MG63 (cell line): ENCODE measurements at regions not wholly inside any gene's neighbourhood (a gene's known extent, or its start where the extent isn't known, plus 50 kb on each side); places are given as distances from the start of the nearest gene placed in this dataset.

ENCODE experiments used
- DNase-seq: peaks from one replicate; pipeline ENCODE4 v3.0.0-alpha.2; 2020
- H3K27me3 ChIP-seq: fragments of 250-450 bp; sonication (Bioruptor Pico); 2 replicates; pipeline ENCODE4 v1.5.1; 2020; ENCODE audit warnings: mild to moderate bottlenecking, moderate library complexity
- H3K36me3 ChIP-seq: fragments of 250-450 bp; sonication (Bioruptor Pico); 2 replicates; pipeline ENCODE4 v1.5.1; 2020; ENCODE audit warnings: mild to moderate bottlenecking, moderate library complexity
- H3K4me3 ChIP-seq: fragments of 250-450 bp; sonication (Bioruptor Pico); 2 replicates; pipeline ENCODE4 v1.5.1; 2020; ENCODE audit warnings: mild to moderate bottlenecking, moderate library complexity
- H3K9me3 ChIP-seq: fragments of 250-450 bp; sonication (Bioruptor Pico); 2 replicates; pipeline ENCODE4 v1.5.1; 2020; ENCODE audit warnings: mild to moderate bottlenecking, moderate library complexity

DNA sequence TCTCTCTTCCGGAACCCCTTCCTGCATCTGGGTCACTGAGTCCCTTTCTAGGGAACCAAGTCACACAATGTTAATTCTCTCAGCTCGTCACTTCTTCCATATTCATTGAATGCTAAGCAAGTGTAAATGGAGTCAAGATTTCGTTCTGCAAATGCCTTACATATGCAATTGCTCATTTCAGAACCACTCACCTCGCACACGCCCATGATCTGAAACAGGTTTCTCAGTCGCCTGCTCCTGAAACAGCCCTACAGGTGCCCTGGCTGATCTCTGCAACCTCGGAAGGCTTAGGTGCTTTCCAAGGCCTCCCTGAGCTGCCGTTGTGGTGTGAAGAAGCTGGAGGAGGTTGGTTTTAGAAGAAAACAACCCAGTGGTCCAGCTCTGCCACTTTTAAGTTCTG lies 100.8 kb upstream of the MSX1 start:
- no peaks in the 10 kb centered on the region for H3K27me3 ChIP-seq
- no peak overlapping the region for H3K4me3 ChIP-seq
- DNase-seq, result no peak
- no peaks in the 10 kb centered on the region for H3K36me3 ChIP-seq
- no peaks in the 10 kb centered on the region for H3K9me3 ChIP-seq

DNA sequence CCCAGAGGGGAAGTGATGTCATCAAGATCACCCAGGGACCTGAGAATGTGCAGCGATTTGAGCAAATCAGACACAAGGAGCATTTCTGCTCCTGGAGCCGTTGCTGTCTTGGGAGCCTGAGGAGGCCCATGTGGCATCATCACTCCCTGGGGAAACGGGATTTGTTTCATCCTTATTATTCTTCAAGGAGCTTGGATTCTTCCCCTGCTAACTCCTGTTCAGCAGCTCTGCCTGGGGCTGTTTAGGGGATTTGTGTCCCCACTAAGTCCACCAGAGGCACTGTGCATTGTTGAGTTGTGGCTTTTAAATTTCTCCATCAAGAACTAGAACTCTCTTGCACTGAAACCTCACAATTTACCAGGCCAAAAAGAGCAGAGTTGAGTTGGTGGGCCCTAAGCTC lies 104.2 kb upstream of the MSX1 start:
- DNase-seq, result no peak
- Histone ChIP-seq H3K36me3 (no peaks in the 10 kb centered on the region), H3K27me3 (no peaks in the 10 kb centered on the region), H3K9me3 (no peaks in the 10 kb centered on the region), H3K4me3 (no peak overlapping the region)

DNA sequence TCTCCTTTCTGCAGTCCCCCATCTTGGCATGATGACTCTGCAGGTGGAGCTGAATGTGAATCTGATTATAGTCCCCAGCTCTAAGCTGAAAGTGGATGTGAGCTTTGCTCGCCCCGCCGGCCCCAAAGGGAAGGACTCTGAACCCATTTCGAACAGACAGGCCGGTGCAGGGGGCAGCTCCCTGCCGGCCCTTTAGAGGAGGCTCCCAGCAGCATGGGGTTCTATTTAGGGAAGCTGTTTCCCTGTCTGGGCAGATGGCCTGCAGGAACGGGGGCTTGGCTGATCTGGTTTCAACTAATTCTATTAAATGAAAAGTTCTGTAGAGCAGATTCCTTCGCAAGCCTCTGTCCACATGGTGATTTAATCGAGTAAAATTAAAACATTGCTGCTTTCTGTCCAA lies 104.8 kb upstream of the MSX1 start:
- no peak overlapping the region for H3K4me3 ChIP-seq
- no peaks in the 10 kb centered on the region for H3K9me3 ChIP-seq
- no peaks in the 10 kb centered on the region for H3K27me3 ChIP-seq
- no peak for DNase-seq
- H3K36me3 ChIP-seq, result no peaks in the 10 kb centered on the region

DNA sequence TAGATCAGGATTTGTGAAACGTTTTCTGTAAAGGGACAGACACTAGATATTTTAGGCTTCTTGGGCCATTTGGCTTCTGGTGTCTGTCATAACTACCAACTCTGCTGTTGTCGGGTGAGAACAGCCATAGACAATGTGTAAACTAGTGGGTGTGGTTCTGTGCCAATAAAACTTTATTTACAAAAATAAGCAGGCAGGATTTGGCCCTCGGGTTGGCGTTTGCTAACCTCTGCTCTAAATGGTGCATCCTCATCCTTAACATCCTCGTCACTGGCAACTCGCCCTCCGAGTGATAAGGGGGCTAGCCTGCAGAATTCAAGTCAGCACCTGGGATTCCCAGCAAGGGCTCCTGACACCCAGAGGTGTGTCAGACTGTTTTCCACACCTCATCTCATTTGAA lies 105.8 kb upstream of the MSX1 start:
- Histone ChIP-seq H3K9me3 (no peaks in the 10 kb centered on the region), H3K36me3 (no peaks in the 10 kb centered on the region), H3K27me3 (no peaks in the 10 kb centered on the region), H3K4me3 (no peak overlapping the region)
- no peak for DNase-seq

DNA sequence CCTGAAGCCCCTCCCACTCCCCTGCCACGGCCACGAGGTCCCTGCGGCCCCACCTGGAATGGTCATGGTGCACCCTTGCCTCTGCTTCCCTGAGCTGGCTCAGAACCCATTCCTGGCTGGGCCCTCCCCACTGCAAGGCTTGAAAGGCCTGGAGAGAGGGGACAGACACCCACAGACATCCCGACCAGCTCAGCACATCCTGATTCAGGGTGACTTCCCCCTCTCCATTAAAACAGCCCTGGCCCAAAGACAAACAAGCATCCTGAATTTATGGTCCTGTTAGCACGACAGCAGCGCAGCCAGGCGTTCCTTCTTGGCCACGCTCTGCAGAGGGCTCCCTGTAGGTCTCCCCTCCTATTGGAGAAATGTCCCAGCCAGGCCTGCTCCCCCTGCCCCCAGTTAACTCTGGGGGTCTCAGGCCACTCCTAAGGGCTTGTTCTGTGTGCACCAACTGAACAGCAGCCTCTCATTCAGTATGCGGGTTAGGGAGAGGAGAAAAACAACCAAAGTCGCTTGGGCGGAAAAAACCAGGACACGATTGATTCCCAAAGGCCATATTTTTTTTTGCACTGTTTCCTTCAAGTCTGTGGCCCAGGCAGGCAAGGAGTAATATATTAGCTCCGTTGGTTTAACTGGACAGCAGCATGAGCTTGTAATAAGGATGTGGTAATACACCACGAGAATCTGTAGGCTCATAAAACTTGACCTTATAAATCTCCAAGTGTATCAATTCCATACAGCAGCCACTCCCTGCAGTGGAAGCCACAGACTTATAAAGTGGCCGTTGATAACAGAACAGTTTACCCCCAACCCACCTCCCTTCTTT lies 106.7 kb upstream of the MSX1 start:
- Histone ChIP-seq H3K36me3 (no peaks in the 10 kb centered on the region), H3K27me3 (no peaks in the 10 kb centered on the region), H3K9me3 (no peaks in the 10 kb centered on the region), H3K4me3 (no peak overlapping the region)
- DNase-seq, result no peak

DNA sequence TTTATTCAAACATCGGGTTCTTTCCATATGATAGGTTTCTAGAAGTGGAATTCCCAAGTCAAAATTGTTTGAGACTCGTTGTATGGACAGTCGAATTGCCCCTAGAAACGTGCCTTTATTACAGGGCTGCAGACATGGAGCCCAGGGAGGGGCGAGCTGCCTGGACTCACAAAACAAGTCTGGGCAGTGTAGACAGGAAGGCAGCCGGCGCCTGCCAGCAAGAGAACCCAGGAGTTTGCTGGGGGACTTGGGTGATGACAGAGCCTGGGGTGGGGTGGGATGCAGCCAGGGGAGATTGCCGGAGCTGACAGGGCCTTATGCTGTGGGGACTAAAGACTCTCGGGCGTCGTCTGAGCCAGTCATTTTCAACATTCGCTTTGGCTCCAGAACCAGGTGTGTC lies 107.4 kb upstream of the MSX1 start:
- H3K36me3 ChIP-seq, result no peaks in the 10 kb centered on the region
- H3K9me3 ChIP-seq, result no peaks in the 10 kb centered on the region
- H3K27me3 ChIP-seq, result no peaks in the 10 kb centered on the region
- no peak for DNase-seq
- H3K4me3 ChIP-seq, result no peak overlapping the region

DNA sequence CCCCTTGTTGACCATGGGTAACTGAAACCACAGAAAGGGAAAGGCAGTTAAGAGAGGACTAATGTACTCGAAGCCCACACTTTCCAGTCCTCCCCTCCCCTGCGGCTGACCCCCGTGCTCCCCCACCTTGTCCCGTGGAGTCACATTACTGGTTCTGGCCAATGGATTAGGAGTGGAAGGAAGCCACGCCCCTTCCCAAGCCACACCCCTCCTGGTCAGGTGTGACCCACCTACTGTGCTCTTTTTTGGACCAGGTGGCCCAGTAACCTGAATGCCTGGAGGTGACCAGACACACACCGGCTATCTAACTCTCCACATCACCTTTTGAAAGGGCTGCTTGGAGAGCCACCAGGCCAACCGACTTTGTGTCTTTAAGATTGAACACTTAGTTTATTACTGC lies 109.3 kb upstream of the MSX1 start:
- Histone ChIP-seq H3K4me3 (no peak overlapping the region), H3K27me3 (no peaks in the 10 kb centered on the region), H3K36me3 (no peaks in the 10 kb centered on the region), H3K9me3 (no peaks in the 10 kb centered on the region; the same call in 1 of the 2 replicates)
- DNase-seq, result no peak

DNA sequence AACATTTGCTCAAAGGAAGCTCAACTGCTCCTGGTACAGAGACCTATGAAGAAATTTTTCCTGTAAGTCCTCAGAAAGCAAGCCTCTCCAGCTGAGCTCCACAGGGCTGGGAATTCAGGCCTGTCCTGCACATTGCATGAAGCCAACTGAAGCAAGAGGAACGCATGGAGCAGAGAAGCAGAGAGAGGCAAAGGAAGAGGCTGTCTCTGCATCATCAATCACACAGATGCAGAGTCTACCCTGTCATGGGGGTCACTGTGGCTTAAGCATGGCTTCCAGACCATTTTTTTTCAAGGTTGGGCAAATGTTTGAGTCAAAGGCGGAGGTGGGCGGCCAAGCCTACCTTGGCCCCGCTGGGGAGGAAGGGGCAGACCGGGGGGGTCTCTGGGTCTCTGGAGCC lies 110.3 kb upstream of the MSX1 start:
- H3K27me3 ChIP-seq, result no peaks in the 10 kb centered on the region
- H3K36me3 ChIP-seq, result no peaks in the 10 kb centered on the region
- no peaks in the 10 kb centered on the region; the same call in 1 of the 2 replicates for H3K9me3 ChIP-seq
- no peak for DNase-seq
- no peak overlapping the region for H3K4me3 ChIP-seq

DNA sequence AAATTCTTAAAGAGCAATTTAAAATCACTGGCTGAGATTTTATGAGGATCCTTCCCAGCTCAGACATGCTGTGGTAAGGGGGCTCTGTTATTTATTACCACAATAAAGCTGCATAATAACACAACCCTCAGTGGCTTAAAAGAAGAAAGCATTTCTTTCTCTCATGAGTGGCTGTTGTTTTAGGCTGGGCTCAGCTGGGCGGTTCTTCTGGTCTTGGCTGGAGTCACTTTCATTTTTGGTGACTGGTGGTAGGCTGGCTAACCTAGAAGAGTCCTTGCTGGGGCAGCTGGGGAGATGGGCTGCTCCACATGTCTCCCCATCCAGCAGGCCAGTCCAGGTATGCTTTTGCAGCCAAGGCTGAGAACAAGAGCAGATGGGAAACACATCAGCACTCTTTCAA lies 113.0 kb upstream of the MSX1 start:
- no peak for DNase-seq
- no peak overlapping the region for H3K4me3 ChIP-seq
- H3K27me3 ChIP-seq, result no peaks in the 10 kb centered on the region
- H3K9me3 ChIP-seq, result no peaks in the 10 kb centered on the region; the same call in 1 of the 2 replicates
- no peaks in the 10 kb centered on the region for H3K36me3 ChIP-seq

DNA sequence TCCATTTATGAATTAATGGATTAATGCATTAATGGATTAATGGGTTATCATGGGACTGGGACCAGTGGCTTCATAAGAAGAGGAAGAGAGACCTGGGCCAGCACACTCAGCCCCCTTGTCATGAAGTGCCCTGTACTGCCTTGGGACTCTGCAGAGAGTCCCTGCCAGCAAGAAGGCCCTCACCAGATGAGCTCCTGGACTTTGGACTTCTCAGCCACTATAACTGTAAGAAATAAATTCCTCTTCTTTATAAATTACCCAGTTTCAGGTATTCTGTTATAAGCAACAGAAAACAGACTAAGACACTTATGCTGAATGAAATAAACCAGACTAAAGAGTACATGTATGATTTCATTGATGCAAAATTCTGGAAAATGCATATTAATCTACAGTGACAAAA lies 119.4 kb upstream of the MSX1 start:
- Histone ChIP-seq H3K27me3 (no peaks in the 10 kb centered on the region), H3K9me3 (no peaks in the 10 kb centered on the region), H3K4me3 (no peak overlapping the region), H3K36me3 (no peaks in the 10 kb centered on the region)
- DNase-seq, result no peak

DNA sequence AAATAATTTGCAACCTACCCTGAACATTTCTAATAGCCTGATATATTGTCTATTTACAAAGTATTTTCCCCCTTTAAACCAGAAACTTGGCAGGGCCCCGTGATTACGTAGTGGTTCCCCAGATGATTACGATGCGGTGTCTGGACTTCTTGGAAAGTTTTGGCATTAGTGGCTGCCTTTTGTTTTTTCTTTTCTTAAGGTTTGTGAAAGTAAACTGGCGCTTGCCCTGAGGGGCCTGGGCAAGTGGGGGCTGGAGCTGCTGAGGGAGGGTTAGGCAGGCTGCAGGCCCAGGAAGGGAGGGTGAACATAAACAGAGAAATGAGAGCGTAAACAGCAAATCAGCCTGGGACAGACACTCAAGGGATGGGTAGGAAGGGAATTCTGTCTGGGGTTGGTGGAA lies 123.6 kb upstream of the MSX1 start:
- DNase-seq, result peak; percentile 9
- H3K27me3 ChIP-seq, result no peaks in the 10 kb centered on the region
- no peaks in the 10 kb centered on the region for H3K36me3 ChIP-seq
- H3K4me3 ChIP-seq, result no peak overlapping the region
- no peaks in the 10 kb centered on the region for H3K9me3 ChIP-seq

DNA sequence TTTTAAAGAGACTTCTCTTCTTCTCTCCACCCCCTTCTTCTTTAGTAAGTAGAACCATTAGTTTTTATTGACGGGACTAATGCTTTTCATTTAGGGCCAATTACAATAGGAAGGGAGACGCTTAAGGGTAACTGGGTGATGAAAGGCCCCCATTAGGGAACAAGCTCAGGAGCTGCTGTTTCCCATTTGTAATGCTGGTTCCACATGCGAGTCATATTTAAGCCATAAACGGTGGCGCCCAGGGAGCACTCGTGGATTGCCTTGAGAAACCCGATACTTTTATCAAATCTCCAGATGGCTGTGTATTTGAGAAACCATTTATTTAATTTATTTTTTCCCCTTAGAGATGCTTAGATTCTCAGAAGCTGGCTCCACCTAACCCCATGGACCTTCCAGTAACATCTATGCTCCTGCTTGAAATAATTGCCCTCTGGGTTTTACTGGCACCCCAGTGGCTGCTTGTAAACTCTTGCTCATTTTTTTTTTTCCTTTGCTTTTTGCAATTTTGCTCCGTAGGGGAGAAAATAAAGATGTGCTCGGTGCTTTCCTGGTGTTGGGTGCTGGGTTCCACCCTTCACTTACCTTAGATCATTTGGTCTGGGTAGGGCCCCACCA lies 124.2 kb upstream of the MSX1 start:
- Histone ChIP-seq H3K27me3 (no peaks in the 10 kb centered on the region), H3K36me3 (no peaks in the 10 kb centered on the region), H3K9me3 (no peaks in the 10 kb centered on the region), H3K4me3 (no peak overlapping the region)
- DNase-seq, result no peak

DNA sequence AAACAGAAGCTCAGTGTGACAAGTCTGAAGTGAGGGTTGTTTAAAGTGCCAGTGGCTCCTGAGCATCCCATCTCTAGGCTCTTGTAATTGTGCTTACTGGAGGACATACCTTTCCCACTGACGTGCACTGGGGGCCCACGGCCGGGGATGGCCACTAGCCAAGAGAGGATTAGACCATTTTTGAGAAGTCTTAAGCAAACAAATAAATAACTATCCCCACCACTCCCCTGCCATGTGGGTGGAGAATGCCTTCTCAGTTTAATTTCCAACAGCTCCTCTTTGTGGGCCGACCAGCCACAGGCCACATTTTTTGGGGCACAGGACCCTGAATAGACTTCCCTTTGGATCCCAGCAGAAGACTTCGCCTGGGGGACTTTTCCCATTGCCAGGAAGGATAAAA lies 125.0 kb upstream of the MSX1 start:
- Histone ChIP-seq H3K4me3 (no peak overlapping the region), H3K27me3 (no peaks in the 10 kb centered on the region), H3K36me3 (no peaks in the 10 kb centered on the region), H3K9me3 (no peaks in the 10 kb centered on the region)
- no peak for DNase-seq

DNA sequence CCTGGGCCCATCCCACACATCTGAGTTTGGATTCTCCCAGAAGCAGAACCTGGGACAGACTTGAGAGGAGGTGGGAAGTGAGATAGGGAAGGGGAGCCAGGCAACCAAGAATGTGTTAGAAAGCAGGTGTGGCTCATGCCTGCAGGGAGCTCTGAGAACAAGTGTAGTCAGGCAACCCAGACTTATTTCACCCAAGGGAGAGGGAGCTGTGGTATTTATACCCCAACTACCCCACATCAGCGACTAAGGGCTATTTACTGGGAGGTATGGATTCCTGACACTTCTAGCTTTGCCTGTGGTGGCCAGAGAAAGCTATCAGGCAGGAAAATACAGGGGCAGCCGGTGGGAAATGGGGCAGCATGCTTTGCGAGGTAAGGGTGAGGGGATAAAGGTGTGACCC lies 125.8 kb upstream of the MSX1 start:
- H3K36me3 ChIP-seq, result no peaks in the 10 kb centered on the region
- no peak for DNase-seq
- H3K27me3 ChIP-seq, result no peaks in the 10 kb centered on the region
- no peaks in the 10 kb centered on the region for H3K9me3 ChIP-seq
- no peak overlapping the region for H3K4me3 ChIP-seq

DNA sequence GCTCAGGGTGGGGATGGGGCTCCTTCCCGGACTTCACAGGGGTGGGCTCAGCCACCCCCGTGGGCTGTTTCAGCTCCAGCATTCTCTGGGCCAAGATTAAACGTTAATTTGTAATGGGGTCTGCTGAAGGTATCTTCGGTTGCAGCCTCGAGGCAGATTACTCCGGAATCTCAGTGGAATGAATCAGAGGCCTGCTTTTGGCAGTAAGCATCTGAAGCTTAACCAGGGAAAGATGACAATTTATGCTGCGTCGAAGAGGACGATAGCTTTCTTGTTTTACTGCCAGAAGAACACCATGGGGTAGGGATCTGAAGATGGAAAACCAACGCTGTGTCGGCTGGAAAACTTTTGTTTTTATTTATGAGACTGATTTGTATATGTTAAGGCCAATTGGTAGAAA lies 129.2 kb upstream of the MSX1 start:
- H3K36me3 ChIP-seq, result no peaks in the 10 kb centered on the region
- no peak for DNase-seq
- 0 out of 2 replicates have a peak, but pooled peaks cover 5% of the 10 kb centered on the region for H3K9me3 ChIP-seq
- no peak overlapping the region for H3K4me3 ChIP-seq
- no peaks in the 10 kb centered on the region for H3K27me3 ChIP-seq

DNA sequence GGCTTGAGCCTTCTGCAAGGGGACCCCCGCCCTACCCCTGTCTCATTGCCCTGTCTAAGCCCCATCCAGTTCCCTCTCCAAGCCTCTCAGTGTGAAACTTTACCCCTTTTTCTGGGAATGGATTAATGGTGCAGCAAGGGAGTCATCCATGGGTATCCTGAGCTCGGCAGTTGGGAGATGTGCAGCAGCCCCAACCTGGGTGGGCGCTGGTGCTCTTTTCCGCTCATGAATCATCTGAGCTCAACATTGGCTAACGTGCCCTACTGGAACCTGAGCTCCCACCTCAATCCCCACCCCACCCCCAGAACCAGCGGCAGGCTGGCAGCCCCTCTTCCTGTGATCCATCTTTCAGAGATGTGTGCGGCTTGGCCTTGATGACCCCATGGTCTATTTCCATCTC lies 130.3 kb upstream of the MSX1 start:
- no peaks in the 10 kb centered on the region for H3K36me3 ChIP-seq
- no peak overlapping the region for H3K4me3 ChIP-seq
- DNase-seq, result no peak
- H3K9me3 ChIP-seq, result 0 out of 2 replicates have a peak, but pooled peaks cover 5% of the 10 kb centered on the region
- H3K27me3 ChIP-seq, result no peaks in the 10 kb centered on the region

DNA sequence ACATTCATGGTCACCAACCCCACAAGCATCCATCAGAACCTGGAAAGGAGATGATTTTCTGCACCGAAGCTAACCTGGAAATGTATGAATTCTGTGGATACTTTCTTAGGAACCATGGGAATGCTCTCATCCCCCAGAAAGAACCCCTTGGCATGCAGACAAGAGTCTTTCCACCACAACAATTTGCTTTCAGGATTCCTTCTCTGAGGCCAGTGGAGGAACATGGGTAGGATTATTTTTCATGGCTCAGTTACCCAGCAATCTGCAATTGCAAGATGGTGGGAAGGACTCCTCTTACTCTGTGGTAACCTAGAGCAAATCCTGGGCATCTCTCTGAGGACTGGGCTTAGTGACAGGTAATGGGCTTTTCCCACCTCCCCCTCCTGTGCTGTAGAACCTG lies 131.9 kb upstream of the MSX1 start:
- DNase-seq, result no peak
- 0 out of 2 replicates have a peak, but pooled peaks cover 5% of the 10 kb centered on the region for H3K9me3 ChIP-seq

DNA sequence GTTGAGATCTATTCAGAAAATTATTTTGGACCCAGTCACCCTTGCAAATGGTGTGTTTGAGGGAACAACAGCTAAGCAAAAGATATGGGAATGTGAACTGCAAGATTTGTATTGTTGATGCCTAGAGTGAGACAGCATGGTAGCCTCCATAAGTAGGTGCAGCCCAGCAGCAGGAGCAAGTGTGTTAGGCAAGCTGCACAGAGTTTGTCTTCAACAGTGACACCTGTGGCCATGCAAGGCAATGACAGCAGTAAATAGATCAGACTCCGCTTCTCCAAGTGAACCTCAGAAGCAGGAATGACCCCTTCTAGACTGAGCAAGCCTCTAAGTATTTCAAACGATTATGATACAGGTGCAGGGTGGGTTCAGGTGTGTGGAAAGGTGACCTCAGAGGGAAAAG lies 133.4 kb upstream of the MSX1 start:
- Histone ChIP-seq H3K4me3 (no peak overlapping the region), H3K9me3 (0 out of 2 replicates have a peak, but pooled peaks cover 5% of the 10 kb centered on the region), H3K27me3 (no peaks in the 10 kb centered on the region), H3K36me3 (no peaks in the 10 kb centered on the region)
- no peak for DNase-seq

More for the DNA sequence above, 131.9 kb upstream of the MSX1 start:
- Histone ChIP-seq H3K27me3 (no peaks in the 10 kb centered on the region), H3K36me3 (no peaks in the 10 kb centered on the region), H3K4me3 (no peak overlapping the region)
